ENCODE measurements at regions not wholly inside any gene's neighbourhood (a gene's known extent, or its start where the extent isn't known, plus 50 kb on each side); places are given as distances from the start of the nearest gene placed in this dataset.

- no peak overlapping the region for H3K27ac ChIP-seq
- TF ChIP-seq ZFX (IDR thresholded peaks at IDR 0.05; ENCODE audit: borderline replicate concordance), result no peak
- TF ChIP-seq CTCF (IDR thresholded peaks at IDR 0.05), result no peak
These were observed 344.8 kb downstream of the RPRM start for GRCh38 chr2:153133716-153134115.

DNA sequence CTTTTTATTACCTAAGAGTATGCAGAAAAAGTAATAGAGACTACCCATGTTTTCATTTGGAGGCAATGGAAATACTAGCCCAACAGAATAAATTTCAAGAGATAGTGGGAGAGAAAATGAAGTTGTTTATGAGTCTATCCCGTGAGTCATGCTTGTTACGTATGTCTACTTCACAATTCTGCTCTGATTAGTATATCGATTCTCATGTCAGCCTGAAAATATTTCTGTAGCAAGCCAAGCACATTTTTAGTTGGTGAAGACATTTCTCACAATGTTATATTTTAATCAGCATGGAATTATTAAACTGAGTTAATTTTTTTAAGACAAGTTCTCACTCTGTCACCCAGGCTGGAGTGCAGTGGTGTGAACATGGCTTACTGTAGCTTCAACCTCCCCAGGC is 346.1 kb downstream of the RPRM start:
- H3K27ac ChIP-seq, result no peak overlapping the region
- TF ChIP-seq CTCF (IDR thresholded peaks at IDR 0.05) (no peak), ZFX (IDR thresholded peaks at IDR 0.05; ENCODE audit: borderline replicate concordance) (no peak)

DNA sequence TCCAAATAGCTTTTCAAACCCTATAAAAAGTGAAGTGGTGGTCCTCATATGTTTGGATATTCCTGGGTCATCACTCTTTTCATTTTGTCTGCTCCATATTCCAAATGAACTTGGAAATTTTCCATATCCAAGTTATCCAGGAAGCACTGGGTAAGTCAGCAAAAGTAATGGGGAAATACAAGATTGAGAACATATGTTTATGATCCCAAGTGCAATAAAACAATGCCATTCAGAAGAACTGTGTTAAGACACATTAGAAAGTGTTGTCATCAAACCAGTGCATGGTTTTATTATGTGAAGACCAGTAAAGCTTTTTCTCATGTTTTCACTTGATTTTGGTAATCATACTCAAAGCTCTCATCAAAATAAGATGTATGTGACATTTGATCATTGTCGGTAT is 363.4 kb downstream of the RPRM start:
- no peak for TF ChIP-seq CTCF (IDR thresholded peaks at IDR 0.05)
- H3K27ac ChIP-seq, result no peak overlapping the region

GRCh38 chr2:153110486-153110885 is 368.1 kb downstream of the RPRM start:
- H3K27ac ChIP-seq, result no peak overlapping the region
- TF ChIP-seq ZFX (IDR thresholded peaks at IDR 0.05; ENCODE audit: borderline replicate concordance) (no peak), CTCF (IDR thresholded peaks at IDR 0.05) (no peak)

DNA sequence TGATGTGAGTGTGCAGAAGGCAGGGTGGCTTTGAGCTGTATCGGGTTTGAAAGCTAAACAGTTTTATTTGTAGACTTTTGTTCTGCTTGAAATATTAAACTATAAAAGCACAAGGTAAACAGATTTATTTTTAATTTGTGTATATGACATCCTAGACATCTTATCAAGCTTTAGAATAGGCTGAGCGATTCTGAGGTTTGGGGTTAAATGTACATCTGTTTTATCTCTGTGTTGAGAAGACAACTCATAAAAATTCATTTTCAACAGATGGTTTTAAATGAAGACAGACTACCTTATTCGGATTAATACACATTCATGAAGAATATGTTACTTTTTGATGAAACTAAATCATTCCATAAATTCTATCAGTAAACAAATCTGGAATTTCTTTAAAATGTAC is 368.8 kb downstream of the RPRM start:
- H3K27ac ChIP-seq, result no peak overlapping the region
- TF ChIP-seq ZFX (IDR thresholded peaks at IDR 0.05; ENCODE audit: borderline replicate concordance), result no peak
- no peak for TF ChIP-seq CTCF (IDR thresholded peaks at IDR 0.05)

- TF ChIP-seq CTCF (IDR thresholded peaks at IDR 0.05), result no peak
- TF ChIP-seq ZFX (IDR thresholded peaks at IDR 0.05; ENCODE audit: borderline replicate concordance), result no peak
- H3K27ac ChIP-seq, result no peak overlapping the region
These were observed 371.6 kb downstream of the RPRM start for GRCh38 chr2:153106802-153107477.

- TF ChIP-seq CTCF (IDR thresholded peaks at IDR 0.05), result no peak
- H3K27ac ChIP-seq, result no peak overlapping the region
These were observed 372.6 kb downstream of the RPRM start for GRCh38 chr2:153105829-153106578.

Data from 22Rv1 (cell line).